ENCODE measurements at regions not wholly inside any gene's neighbourhood (a gene's known extent, or its start where the extent isn't known, plus 50 kb on each side); places are given as distances from the start of the nearest gene placed in this dataset.

- H3K27me3 ChIP-seq (ENCODE audit: insufficient read depth), result no peaks in the 10 kb centered on the region
- Mint-ChIP-seq H3K27me3 (ENCODE audit: insufficient read depth, low read depth, poor library complexity) (peaks cover 1% of the 10 kb centered on the region), H3K9me3 (peaks cover 31% of the 10 kb centered on the region), H3K36me3 (ENCODE audit: low read depth) (peaks cover 26% of the 10 kb centered on the region), H3K4me1 (peaks cover 31% of the 10 kb centered on the region), H3K4me3 (no peak overlapping the region), H3K27ac (no peak overlapping the region)
- peaks cover 20% of the 10 kb centered on the region for H3K4me1 ChIP-seq (ENCODE audit: insufficient read depth)
- no peaks in the 10 kb centered on the region for H3K9me2 ChIP-seq (ENCODE audit: insufficient read depth)
- no peak overlapping the region for H3K27ac ChIP-seq (ENCODE audit: low read depth)
- ATAC-seq (no peak), DNase-seq (ENCODE audit: low spot score) (no peak)
- no peak overlapping the region for H3K4me2 ChIP-seq
- TF ChIP-seq STAT1 (IDR thresholded peaks at IDR 0.05; ENCODE audit: unreplicated experiment) (no peak), ZNF331 (CRISPR knock-in tag; IDR thresholded peaks at IDR 0.05; ENCODE audit: low read depth) (no peak), POLR2AphosphoS5 (IDR thresholded peaks at IDR 0.05; ENCODE audit: low read depth) (no peak), ZNF114 (CRISPR knock-in tag; IDR thresholded peaks at IDR 0.05) (no peak)
- TF ChIP-seq, protein P1, sequence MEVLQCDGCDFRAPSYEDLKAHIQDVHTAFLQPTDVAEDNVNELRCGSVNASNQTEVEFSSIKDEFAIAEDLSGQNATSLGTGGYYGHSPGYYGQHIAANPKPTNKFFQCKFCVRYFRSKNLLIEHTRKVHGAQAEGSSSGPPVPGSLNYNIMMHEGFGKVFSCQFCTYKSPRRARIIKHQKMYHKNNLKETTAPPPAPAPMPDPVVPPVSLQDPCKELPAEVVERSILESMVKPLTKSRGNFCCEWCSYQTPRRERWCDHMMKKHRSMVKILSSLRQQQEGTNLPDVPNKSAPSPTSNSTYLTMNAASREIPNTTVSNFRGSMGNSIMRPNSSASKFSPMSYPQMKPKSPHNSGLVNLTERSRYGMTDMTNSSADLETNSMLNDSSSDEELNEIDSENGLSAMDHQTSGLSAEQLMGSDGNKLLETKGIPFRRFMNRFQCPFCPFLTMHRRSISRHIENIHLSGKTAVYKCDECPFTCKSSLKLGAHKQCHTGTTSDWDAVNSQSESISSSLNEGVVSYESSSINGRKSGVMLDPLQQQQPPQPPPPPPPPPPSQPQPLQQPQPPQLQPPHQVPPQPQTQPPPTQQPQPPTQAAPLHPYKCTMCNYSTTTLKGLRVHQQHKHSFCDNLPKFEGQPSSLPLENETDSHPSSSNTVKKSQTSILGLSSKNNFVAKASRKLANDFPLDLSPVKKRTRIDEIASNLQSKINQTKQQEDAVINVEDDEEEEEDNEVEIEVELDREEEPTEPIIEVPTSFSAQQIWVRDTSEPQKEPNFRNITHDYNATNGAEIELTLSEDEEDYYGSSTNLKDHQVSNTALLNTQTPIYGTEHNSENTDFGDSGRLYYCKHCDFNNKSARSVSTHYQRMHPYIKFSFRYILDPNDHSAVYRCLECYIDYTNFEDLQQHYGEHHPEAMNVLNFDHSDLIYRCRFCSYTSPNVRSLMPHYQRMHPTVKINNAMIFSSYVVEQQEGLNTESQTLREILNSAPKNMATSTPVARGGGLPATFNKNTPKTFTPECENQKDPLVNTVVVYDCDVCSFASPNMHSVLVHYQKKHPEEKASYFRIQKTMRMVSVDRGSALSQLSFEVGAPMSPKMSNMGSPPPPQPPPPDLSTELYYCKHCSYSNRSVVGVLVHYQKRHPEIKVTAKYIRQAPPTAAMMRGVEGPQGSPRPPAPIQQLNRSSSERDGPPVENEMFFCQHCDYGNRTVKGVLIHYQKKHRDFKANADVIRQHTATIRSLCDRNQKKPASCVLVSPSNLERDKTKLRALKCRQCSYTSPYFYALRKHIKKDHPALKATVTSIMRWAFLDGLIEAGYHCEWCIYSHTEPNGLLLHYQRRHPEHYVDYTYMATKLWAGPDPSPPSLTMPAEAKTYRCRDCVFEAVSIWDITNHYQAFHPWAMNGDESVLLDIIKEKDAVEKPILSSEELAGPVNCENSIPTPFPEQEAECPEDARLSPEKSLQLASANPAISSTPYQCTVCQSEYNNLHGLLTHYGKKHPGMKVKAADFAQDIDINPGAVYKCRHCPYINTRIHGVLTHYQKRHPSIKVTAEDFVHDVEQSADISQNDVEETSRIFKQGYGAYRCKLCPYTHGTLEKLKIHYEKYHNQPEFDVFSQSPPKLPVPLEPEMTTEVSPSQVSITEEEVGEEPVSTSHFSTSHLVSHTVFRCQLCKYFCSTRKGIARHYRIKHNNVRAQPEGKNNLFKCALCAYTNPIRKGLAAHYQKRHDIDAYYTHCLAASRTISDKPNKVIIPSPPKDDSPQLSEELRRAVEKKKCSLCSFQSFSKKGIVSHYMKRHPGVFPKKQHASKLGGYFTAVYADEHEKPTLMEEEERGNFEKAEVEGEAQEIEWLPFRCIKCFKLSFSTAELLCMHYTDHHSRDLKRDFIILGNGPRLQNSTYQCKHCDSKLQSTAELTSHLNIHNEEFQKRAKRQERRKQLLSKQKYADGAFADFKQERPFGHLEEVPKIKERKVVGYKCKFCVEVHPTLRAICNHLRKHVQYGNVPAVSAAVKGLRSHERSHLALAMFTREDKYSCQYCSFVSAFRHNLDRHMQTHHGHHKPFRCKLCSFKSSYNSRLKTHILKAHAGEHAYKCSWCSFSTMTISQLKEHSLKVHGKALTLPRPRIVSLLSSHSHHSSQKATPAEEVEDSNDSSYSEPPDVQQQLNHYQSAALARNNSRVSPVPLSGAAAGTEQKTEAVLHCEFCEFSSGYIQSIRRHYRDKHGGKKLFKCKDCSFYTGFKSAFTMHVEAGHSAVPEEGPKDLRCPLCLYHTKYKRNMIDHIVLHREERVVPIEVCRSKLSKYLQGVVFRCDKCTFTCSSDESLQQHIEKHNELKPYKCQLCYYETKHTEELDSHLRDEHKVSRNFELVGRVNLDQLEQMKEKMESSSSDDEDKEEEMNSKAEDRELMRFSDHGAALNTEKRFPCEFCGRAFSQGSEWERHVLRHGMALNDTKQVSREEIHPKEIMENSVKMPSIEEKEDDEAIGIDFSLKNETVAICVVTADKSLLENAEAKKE (CRISPR knock-in tag; IDR thresholded peaks at IDR 0.05), result no peak
- TF ChIP-seq, protein P2, sequence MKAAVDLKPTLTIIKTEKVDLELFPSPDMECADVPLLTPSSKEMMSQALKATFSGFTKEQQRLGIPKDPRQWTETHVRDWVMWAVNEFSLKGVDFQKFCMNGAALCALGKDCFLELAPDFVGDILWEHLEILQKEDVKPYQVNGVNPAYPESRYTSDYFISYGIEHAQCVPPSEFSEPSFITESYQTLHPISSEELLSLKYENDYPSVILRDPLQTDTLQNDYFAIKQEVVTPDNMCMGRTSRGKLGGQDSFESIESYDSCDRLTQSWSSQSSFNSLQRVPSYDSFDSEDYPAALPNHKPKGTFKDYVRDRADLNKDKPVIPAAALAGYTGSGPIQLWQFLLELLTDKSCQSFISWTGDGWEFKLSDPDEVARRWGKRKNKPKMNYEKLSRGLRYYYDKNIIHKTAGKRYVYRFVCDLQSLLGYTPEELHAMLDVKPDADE (IDR thresholded peaks at IDR 0.05), result no peak
- H3K4me3 ChIP-seq, result no peak overlapping the region
- H3F3A ChIP-seq (replicated peaks; ENCODE audit: low read depth), result no peaks in the 10 kb centered on the region
- 0 out of 2 replicates have a peak, but pooled peaks cover 3% of the 10 kb centered on the region for H3K36me3 ChIP-seq (ENCODE audit: insufficient read depth)
- H4K20me1 ChIP-seq (replicated peaks; ENCODE audit: insufficient read depth), result no peaks in the 10 kb centered on the region
- no peaks in the 10 kb centered on the region for H3K79me2 ChIP-seq (replicated peaks; ENCODE audit: insufficient read depth)
- H2AFZ ChIP-seq, result no peak overlapping the region
These were observed 462.2 kb upstream of the CXADR start for GRCh38 chr21:17050646-17051045.

All from GM23338 (cell line).